HUDEP-2 (cell line): ENCODE measurements at regions not wholly inside any gene's neighbourhood (a gene's known extent, or its start where the extent isn't known, plus 50 kb on each side); places are given as distances from the start of the nearest gene placed in this dataset.
"Not testable (repeated sequence)": the region's sequence is repeated elsewhere in the genome, so short reads cannot be mapped to it uniquely, and the experiment has no call there.

ENCODE experiments used
- DNase-seq, 76 experiments: peaks; one replicate each; lab custom pipeline; 2025; ENCODE audit not compliant: unreplicated experiment in 76 of 76; lab: John Stamatoyannopoulos, UW

DNA sequence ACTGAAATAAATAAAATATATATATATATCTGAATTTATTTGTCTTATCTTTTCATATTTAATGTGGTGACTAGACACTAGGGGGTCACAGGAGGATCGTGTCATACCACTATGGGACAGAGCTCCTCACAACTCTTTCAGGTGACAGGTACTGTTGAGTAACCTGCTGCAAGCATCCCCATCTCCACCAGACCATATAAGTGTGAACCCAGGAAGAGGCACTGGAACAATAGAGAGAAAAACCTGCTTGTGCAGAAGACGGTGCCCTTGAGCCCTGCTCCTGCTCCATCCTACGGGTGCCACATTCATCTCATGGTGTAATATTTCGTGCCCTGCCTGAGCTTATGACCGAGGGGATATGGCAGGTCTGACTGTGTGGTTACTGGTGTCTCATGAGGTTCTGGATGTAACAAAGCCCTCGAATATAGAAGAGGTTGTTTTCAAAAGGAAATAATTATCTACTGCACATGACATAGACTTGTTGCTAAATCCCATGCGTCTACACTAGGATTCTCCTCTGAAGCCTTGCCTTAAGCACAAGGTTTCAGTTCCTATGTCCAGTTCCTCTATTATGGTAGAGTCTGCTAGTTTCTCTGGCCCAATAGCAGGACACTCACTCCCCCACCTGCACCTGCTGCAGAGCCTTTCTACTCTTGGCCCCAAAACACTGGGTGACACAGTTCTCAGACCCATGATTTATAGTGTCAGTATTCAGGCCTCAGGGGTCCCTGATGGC lies 70.4 kb downstream of the GGTLC2 start:
- no peak for DNase-seq

DNA sequence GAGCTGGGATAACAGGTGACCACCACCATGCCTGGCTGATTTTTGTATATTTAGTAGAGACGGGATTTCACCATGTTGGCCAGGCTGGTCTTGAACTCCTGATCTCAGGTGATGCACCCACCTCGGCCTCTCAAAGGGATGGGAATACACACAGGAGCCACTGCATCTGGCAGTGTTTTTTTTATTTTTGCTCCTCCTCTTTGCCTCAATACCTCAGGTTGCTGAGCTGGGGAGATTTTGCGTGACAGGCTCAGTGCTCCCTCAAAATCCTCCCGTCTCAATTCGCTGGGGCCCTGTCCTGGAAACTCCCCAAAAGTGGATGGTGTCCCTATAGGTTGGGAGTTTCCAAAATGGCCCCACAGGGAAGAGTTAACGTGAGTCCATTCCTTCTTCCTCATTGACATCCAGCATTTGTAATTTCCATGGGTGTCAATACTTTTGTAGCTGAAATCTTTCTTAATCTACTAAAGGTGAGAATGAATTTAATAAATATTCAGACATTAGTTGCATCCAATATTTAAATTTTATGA lies 71.8 kb downstream of the GGTLC2 start:
- no peak for DNase-seq

DNA sequence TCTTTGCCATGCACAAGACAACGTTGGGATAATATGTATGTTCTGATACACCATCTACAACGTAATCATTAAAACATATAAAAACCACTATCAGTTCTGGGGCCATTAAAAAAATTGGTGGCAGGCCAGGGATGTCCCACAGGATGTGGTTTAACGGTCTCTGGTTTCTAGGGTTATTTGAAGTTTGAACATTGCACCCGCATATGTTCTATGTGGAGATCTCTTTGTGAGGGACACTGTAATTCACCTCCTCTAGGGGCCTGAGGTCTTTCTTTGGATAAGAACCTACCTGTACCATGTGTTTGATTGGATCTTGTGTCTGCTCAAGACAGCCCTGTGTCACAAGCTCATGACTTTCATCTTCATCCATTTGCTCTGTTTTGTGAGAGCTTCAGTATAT lies 73.2 kb downstream of the GGTLC2 start:
- DNase-seq = peak in 24 of 76 experiments; percentile 8 to 60 (median 24)

DNA sequence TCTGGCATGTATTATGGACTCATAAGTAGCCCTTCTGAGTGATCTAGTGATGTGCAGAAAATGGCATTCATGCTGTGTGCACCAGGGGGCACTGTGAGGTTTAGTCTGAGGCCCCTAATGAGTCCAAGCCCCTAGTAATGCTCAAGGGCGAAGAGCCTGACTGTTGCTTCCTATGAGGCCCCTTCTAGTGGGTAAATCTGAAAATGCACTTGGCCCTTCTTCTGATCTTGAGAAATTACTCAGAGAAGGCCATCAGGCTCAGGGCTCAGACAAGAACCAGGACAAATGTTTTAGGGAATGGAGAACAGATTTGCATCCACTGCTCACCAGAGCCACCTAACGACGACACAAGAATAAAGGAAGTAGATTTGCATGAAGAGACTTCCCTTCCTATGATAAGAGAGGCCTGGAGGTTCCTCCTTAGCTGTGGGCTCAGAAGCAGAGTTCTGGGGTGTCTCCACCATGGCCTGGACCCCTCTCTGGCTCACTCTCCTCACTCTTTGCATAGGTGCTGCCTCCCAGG lies 75.8 kb downstream of the GGTLC2 start:
- DNase-seq = peak in 67 of 76 experiments; percentile 13 to 85 (median 57)

DNA sequence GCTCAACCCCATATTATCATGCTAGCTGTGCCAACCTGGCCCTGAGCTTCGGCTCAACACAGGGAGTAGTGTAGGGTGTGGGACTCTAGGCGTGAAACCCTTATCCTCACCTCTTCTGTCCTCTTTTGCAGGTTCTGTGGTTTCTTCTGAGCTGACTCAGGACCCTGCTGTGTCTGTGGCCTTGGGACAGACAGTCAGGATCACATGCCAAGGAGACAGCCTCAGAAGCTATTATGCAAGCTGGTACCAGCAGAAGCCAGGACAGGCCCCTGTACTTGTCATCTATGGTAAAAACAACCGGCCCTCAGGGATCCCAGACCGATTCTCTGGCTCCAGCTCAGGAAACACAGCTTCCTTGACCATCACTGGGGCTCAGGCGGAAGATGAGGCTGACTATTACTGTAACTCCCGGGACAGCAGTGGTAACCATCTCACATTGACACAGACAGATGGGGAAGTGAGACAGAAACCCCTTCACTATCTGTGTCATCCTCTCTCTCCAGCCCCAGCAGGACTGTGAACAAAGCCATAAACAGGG lies 76.4 kb downstream of the GGTLC2 start:
- DNase-seq = peak in 23 of 76 experiments; percentile 13 to 75 (median 43)

DNA sequence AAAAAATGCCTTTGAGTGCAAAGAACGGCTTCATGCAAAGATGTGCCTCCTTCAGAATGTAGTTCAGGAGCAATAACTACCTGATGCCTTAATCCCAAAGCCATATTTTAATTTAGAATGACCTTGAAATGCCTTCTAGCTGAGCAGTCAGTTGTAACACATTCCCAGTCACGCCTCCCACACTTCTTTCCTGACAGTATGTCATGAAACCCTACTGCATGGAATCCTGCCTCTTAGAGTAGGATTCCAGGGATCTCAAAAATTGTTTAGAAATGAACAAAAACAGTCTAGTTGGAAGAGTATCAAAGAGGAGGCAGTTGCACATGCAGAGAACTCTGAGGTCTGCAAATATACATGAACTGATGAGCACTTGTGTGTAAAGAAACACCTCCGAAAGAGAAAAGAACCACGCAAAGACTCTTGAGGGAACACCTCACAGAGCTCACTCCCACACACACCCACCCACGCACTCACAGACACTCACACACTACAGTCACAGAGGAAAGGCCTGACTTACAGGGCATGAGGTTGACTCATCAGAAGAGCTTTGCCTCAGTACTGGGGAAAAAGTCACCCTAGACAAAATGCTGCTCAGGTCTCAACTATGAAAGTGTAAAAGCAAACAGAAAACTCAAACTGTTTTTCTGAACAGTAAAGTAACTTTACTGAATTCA lies 77.4 kb downstream of the GGTLC2 start:
- DNase-seq = peak in 55 of 76 experiments; percentile 5 to 81 (median 48)

DNA sequence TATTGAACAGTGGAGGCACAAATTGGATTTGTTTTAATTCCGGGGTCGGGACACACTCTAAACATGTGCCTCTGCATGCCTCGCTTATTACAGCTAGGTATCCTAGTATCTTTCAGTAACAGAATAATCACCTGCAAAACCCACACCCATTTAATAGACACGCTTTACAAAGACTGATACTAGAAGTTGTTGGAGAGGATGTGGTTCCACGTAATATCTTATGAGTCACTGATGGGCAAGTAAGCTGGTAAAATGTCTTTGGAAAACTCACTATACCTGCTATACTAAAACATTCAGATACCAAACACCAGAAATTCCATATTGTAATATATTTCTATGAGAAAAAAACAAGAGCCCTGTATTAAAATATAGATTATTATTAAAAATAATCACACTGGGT lies 84.0 kb downstream of the GGTLC2 start:
- no peak for DNase-seq

DNA sequence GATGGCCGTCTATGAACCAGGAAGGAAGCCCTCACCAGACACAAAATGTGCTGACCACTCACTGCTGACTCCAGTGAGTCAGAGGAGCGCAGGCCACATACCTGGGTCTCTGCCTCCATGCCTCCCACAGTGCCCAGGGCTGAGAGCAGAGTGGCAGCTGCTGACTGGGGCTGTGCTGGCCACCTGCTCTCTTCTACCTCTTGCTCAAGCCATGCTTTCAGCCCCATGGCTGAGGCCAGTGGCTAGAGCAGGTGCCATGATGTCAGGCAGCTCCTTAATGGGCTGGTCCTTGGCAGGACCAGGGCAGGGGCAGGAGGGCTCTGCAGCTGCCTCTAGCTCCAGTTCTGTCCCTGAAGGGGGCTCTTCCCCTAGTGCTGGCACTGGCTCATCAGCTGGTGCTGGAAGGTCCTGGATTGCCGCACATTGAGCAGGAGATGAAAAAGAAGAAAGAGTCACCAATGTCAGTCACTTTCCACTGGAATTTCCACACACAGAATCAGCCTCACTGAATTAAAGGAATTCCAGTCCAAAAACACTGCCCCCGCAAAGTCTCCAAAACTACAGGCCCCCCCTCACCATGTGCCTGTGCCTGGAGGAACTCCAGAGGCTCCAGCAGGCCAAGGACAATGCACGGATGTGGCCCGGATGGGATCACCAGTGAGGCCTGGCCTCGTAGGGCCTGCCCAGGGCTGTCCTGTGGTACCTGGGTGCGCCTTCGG lies 86.4 kb downstream of the GGTLC2 start:
- no peak for DNase-seq

DNA sequence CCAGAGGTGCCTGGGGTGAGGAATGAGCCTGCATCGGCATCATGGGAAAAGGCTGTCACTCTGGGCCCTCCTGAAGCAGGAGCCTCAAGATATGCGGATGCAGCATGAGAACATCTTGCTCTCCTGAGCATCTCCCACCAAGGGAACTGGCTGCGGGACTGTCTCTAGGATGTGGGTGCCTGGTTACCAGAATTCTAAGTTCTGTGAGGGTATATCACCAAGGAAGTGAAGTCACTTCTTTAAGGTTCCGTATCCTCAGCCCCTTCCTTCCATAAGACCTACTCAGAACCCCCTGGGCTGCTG lies 86.9 kb downstream of the GGTLC2 start:
- no peak for DNase-seq

DNA sequence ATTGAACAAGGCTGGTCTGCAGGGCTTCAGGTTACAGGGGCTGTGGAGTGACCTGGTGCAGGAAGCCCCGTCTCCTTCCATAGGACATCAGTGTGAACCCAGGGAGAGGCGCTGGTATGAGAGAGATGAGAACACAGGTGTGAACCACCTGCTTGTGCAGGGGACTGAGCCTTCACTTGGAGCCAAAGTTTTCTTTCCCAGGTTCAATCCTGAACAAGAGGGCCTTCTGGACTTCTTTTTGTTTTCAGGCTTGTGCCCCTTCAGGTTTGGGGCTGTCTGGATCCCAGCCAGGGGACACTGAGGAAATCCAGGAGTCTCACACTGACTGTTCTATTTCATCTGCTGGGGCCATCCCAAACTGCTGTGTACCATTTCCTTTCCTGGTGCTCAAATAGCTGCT lies 88.6 kb downstream of the GGTLC2 start:
- not testable (repeated sequence) for DNase-seq

DNA sequence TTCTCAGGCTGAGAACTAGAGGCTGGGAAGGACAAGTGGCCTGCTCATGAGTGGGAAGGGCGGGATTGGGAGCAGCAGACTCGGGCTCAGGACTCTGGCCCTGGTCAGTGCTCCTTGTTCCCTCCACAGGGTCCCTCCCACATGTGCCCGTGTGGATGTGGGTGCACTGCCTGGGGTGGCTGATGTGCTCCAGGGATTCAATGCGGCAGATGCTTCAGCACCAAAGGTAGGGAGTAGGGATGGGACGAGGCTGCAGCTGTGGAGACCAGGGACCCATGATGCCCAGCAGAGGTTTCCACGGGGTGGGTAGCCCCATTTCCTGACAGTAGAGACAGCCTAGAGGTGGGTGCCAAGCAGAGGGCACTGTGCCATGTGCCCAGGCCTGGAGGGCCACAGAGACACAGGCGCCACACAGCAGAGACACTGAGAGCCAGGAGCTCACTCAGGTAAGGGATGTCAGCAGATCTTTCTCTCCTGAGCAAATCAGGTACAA lies 89.5 kb downstream of the GGTLC2 start:
- DNase-seq = no peak

DNA sequence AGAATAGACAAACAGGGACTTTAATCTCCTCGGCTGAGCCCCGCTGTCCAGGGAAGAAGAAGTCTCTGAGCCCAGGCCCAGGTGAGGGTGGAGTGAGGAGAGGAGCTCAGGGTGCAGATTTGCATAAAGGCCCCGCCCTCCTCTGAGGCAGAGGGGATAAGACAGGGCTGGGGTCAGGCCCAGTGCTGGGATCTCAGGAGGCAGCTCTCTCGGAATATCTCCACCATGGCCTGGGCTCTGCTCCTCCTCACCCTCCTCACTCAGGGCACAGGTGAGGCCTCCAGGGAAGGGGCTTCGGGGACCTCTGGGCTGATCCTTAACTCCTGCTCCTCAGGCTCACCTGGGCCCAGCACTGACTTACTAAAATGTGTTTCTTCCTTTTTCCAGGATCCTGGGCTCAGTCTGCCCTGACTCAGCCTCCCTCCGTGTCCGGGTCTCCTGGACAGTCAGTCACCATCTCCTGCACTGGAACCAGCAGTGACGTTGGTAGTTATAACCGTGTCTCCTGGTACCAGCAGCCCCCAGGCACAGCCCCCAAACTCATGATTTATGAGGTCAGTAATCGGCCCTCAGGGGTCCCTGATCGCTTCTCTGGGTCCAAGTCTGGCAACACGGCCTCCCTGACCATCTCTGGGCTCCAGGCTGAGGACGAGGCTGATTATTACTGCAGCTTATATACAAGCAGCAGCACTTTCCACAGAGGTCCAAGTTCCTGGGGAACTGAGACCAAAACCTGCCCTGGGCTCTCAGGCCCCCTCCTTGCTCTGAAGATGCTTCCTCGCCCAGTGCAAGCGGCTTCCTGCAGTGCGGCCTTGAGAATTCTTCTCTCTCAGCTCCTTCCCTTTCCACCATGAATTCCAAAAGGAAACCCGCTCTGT lies 90.2 kb downstream of the GGTLC2 start:
- DNase-seq = not testable (repeated sequence)

DNA sequence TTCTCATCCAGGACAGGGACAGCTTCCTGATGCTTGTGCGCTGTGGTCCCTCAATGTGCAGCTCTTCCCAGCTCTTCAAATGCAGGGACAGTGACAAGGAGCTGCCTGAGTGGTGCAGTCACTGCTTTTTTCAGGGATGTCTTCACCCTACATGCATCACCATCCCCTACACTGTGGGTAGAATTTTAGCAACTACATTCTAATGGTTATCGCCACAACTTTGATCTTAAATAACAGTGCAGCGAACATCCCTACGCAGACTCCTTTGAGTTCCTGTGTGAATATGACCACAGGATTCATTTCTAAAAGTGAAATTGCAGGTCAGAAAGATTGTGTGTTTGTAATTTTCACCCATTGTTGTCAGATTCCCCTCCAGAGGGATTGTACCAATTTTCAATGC lies 90.9 kb downstream of the GGTLC2 start:
- DNase-seq = not testable (repeated sequence)

DNA sequence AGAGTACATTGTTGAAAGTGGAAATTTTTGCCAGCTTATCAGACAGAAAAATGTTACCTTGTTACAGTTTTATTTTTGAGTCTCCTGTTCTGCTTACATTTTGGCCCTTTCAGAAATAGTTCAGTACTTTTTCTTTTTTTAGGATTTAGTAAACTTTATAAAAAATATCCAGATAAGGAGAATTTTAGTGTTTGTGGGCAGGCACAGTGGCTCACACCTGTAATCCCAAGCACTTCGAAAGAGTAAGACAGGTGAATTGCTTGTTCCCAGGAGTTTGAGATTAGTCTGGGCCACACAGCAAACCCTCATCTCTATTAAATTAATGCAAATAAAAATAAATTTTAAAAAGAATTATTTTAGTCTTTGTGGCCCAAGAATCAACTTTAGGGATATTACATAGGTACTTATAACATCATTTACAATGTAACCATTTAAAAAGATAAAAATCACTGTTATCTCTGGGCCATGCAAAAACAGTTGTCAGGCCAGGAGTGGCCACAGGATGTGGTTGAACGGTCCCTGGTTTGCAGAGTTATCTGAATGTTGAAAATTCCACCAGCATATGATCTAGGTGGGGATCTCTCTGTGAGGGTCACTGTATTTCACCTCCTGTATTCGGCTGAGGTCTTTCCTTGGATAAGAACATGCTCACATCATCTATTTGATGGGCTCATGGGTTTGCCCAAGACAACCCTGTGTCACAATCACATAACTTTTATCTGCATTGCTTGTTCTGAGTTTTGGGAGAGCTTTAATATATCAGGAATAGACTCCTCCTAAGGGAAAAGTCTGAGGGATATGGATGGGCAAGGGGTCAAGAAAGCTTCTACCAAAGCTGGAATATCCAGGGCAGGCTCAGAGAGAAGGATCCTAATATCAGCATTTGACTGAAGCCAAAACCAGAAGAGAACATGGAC lies 91.5 kb downstream of the GGTLC2 start:
- DNase-seq = peak in 29 of 76 experiments; percentile 2 to 71 (median 22)

DNA sequence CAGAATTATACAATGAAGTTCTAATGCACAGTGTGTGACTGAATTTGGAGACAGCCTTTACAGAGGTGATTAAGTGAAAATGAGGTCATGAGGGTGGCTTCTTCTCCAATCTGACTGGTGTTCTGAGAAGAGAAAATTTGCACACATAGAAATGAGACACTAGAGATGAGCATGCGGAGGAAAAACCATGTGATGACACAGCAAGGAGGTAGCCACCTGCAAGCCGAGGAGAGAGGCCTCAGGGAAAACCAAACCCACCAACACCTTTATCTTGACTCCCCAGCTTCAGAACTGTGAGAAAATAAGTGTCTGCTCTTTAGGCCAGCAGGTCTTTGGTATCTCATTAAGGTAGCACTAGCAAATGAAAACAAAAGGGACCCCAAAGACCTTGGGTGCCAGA lies 93.2 kb downstream of the GGTLC2 start:
- DNase-seq = no peak

DNA sequence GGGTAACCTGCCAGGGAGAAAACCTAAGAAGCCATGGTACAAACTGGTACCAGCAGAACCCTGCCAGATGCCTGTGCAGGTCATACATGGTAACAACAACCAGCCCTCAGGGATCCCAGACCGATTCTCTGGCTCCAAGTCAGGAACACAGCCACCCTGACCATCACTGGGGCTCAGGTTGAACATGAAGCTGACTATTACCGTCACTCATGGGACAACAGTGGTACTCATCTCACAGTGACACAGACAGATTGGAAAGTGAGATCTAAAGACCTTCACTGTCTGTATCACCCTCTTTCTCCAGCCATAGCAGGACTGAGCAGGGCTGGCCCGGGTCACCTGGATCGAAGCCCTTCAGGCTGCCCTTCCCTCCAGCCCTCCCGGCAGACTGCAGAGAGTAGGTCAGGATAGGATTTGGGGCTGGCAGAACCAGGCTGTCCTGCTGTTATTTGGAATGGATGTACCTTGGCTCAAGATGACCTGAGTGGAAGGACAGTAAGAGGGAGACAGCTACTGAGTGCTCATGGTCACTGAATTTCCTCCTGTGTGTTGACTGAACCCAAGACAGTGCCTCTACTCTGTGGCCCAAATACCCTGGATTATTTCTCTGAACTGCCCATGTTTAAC lies 94.7 kb downstream of the GGTLC2 start:
- DNase-seq = no peak

DNA sequence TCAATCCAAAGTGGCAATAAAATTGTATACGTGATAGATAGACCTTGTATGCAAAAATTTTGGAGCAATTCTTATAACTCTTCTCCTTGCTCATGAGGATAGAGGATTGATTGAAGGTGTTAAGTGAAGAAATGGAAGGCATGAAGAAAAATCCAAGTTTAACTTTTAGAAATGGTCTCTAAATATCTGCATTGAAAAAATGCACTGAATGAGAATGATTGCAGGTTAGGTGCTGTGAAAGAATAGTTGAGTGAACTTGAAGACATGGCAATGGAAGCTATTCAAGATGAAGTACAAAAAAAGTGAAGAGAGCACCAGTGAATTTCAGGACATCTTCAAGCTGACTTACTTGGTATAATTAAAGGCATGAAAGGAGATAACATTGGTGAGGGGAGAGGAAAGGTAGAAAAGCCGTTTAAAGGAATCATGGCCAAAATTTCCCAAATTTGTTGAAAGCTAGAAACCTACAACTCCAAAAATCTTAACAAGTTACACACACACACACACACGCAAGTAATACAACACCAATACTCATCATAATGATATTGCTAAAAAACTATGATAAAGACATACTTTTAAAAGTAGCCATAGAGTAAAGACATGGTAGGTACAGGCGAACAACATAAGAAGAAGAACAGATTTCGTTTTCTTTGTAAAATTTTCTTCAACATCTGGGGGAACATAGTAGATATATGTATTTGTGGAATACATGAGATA lies 96.3 kb downstream of the GGTLC2 start:
- no peak for DNase-seq

DNA sequence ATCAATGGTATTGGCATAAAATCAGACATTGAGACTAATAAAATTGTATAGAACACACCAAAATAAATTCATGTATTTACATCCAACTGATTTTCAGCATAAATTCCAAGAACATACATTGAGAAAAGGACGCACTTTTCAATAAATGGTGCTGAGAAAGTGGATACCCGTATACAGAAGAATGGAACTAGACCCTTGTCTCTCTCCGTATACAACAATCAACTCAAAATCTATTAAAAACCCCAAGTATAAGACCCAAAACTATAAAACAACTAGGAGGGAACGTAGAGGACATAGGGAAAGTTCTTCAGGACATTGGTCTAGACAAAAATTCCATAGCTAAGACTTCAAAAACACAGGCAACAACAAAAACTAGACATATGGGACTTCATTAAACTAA lies 97.4 kb downstream of the GGTLC2 start:
- DNase-seq = no peak
